Esophagus muscularis mucosa (tissue), 4 donors: ENCODE measurements at regions not wholly inside any gene's neighbourhood (a gene's known extent, or its start where the extent isn't known, plus 50 kb on each side); places are given as distances from the start of the nearest gene placed in this dataset.

ENCODE experiments used
- DNase-seq: peaks from one replicate; pipeline ENCODE4 v3.0.0-alpha.2; 2017; ENCODE audit errors: extremely low spot score
- H3K27ac ChIP-seq, 4 donors: fragments of 200-600 bp; sonication (generic); replicated peaks in 1 of 4; 1 replicate in 3 of 4; 2 replicates in 1 of 4; pipeline ENCODE4 v1.5.1; 2016 to 2019; ENCODE audit warnings: mild to moderate bottlenecking in 1 of 4
- H3K27me3 ChIP-seq, 4 donors: fragments of 200-600 bp; sonication (generic); one replicate each; pipeline versions ENCODE4 v1.5.1 to v1.6.0; 2016 to 2019
- H3K36me3 ChIP-seq, 4 donors: fragments of 200-600 bp; sonication (generic); one replicate each; pipeline ENCODE4 v1.5.1; 2016 to 2019
- H3K4me1 ChIP-seq, 4 donors: fragments of 200-600 bp; sonication (generic); one replicate each; pipeline ENCODE4 v1.5.1; 2016 to 2019
- H3K4me3 ChIP-seq, 4 donors: fragments of 200-600 bp; sonication (generic); 1 replicate in 2 of 4; 2 replicates in 2 of 4; pipeline ENCODE4 v1.5.1; 2016 to 2019; ENCODE audit warnings: mild to moderate bottlenecking in 4 of 4, moderate library complexity in 1 of 4
- H3K9me3 ChIP-seq, 4 donors: fragments of 200-600 bp; sonication (generic); 1 replicate in 3 of 4; 2 replicates in 1 of 4; pipeline ENCODE4 v1.5.1; 2016 to 2019
- CTCF ChIP-seq, 3 experiments: fragments of 200-600 bp in 2 of 3; fragments of 450-650 bp in 1 of 3; sonication (generic) in 2 of 3; IDR thresholded peaks; one replicate each; pipeline ENCODE4 v1.5.1; 2017 to 2019; ENCODE audit warnings: antibody characterized with exemption in 3 of 3, mild to moderate bottlenecking in 2 of 3, moderate library complexity in 1 of 3
- EP300 ChIP-seq: sonication (generic); formaldehyde crosslinking; IDR thresholded peaks from one replicate; pipeline ENCODE4 v1.6.1; 2017; ENCODE audit warnings: antibody characterized with exemption
- POLR2A ChIP-seq: fragments of 450-650 bp; IDR thresholded peaks from one replicate; pipeline ENCODE4 v1.6.1; 2017; ENCODE audit warnings: antibody characterized with exemption, moderate library complexity, mild to moderate bottlenecking, low read depth
- POLR2AphosphoS5 ChIP-seq, 2 donors: sonication (generic); formaldehyde crosslinking; IDR thresholded peaks; one replicate each; pipeline ENCODE4 v1.6.1; 2017; ENCODE audit warnings: antibody characterized with exemption in 2 of 2
- WGBS: methylation state at CpG from one replicate; pipeline ENCODE4 v1.1.5; 2018; 5-methylcytosine and 5-hydroxymethylcytosine counted together
- intact Hi-C: fragments of 100-400 bp; cut with DNase I; formaldehyde crosslinking; loops from one replicate; pipeline ENCODE4 v1.15.1; 2023

GRCh38 chr3:34881026-34881425 lies 758.3 kb upstream of the ARPP21 start:
- TF ChIP-seq EP300 (no peak), POLR2A (no peak), CTCF (IDR thresholded peaks at IDR 0.05) (no peak), POLR2AphosphoS5 (IDR thresholded peaks at IDR 0.05) (no peak)
- Histone ChIP-seq H3K27me3 (no peaks in the 10 kb centered on the region), H3K4me1 (no peaks in the 10 kb centered on the region), H3K27ac (no peak overlapping the region), H3K4me3 (no peak overlapping the region), H3K9me3 (no peaks in the 10 kb centered on the region), H3K36me3 (no peaks in the 10 kb centered on the region)
- DNase-seq, result no peak
- whole genome bisulfite sequencing, result 20% methylated on average over 1 of the region's 1 CpG
- intact Hi-C loops, result no loop called here

DNA sequence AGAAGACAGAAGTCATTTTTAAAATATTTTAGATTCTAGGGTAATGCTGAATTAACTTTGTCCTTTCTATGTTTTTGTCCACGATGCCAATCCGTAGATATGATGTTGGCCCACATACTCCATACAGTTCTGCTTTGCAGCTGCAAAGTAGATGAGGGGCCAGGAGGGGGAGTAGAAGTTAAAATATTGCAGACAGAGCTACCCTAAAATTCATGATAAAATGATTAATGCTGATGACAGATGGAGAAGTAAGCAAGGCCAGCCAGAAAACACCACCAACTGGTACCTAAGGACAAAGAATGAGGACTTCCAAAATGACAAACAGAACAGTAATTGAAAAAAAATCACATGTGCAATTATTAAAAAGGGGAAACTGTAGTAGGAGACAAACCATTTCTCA lies 756.6 kb upstream of the ARPP21 start:
- Histone ChIP-seq H3K36me3 (no peaks in the 10 kb centered on the region), H3K9me3 (no peaks in the 10 kb centered on the region), H3K27ac (no peak overlapping the region), H3K27me3 (no peaks in the 10 kb centered on the region), H3K4me3 (no peak overlapping the region), H3K4me1 (no peaks in the 10 kb centered on the region)
- WGBS, result 92% methylated on average over 2 of the region's 2 CpGs
- TF ChIP-seq EP300 (no peak), POLR2A (no peak), POLR2AphosphoS5 (IDR thresholded peaks at IDR 0.05) (no peak), CTCF (IDR thresholded peaks at IDR 0.05) (no peak)
- DNase-seq, result no peak
- intact Hi-C loops, result no loop called here

DNA sequence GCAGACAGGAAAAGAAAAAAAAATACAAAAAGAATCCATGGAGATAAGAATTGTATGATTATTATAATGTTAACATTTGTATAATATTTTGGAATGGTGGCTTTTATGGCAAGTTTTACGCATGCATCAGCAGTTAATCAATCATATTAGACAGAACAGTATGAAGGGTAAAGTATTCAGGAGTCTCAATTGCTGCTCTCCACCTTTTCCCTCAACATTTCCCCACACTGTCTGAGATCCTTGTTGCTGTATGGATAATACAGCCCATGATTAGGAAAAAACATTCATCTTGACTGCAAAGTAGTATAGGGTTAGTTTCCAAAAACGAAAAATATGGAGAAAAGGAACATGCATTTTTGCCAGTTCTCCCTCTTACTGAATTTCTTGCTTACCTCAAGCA lies 755.3 kb upstream of the ARPP21 start:
- 68% methylated on average over 2 of the region's 2 CpGs for WGBS
- H3K36me3 ChIP-seq, result no peaks in the 10 kb centered on the region
- no peak for TF ChIP-seq POLR2AphosphoS5 (IDR thresholded peaks at IDR 0.05)
- no peak for TF ChIP-seq EP300
- no peak for DNase-seq
- intact Hi-C loops, result no loop called here
- H3K27ac ChIP-seq, result no peak overlapping the region
- no peaks in the 10 kb centered on the region for H3K9me3 ChIP-seq
- H3K4me1 ChIP-seq, result no peaks in the 10 kb centered on the region
- no peak overlapping the region for H3K4me3 ChIP-seq
- H3K27me3 ChIP-seq, result no peaks in the 10 kb centered on the region

GRCh38 chr3:34886443-34886842 lies 752.9 kb upstream of the ARPP21 start:
- Histone ChIP-seq H3K4me3 (no peak overlapping the region), H3K27me3 (no peaks in the 10 kb centered on the region), H3K36me3 (no peaks in the 10 kb centered on the region), H3K27ac (no peak overlapping the region), H3K9me3 (no peaks in the 10 kb centered on the region), H3K4me1 (no peaks in the 10 kb centered on the region)
- TF ChIP-seq CTCF (IDR thresholded peaks at IDR 0.05), result no peak
- TF ChIP-seq POLR2AphosphoS5 (IDR thresholded peaks at IDR 0.05), result no peak
- WGBS, result 52% methylated on average over 4 of the region's 4 CpGs
- DNase-seq, result no peak
- intact Hi-C loops, result no loop called here

- H3K36me3 ChIP-seq, result no peaks in the 10 kb centered on the region
- intact Hi-C loops, result no loop called here
- no peaks in the 10 kb centered on the region for H3K27me3 ChIP-seq
- no peaks in the 10 kb centered on the region for H3K9me3 ChIP-seq
- DNase-seq, result no peak
- H3K4me1 ChIP-seq, result no peaks in the 10 kb centered on the region
- 91% methylated on average over 2 of the region's 2 CpGs for WGBS
- no peak overlapping the region for H3K27ac ChIP-seq
- TF ChIP-seq POLR2AphosphoS5 (IDR thresholded peaks at IDR 0.05) (no peak), CTCF (IDR thresholded peaks at IDR 0.05) (no peak), EP300 (no peak), POLR2A (no peak)
- no peak overlapping the region for H3K4me3 ChIP-seq
These were observed 749.7 kb upstream of the ARPP21 start for GRCh38 chr3:34889641-34890040.
